Inflammatory macrophage treated with lipopolysaccharide for 1 hour (primary cell): ENCODE measurements at regions not wholly inside any gene's neighbourhood (a gene's known extent, or its start where the extent isn't known, plus 50 kb on each side); places are given as distances from the start of the nearest gene placed in this dataset.
"Not testable (repeated sequence)": the region's sequence is repeated elsewhere in the genome, so short reads cannot be mapped to it uniquely, and the experiment has no call there.

Source experiments
- DNase-seq, 2 donors: peaks; one replicate each; pipeline ENCODE4 v3.0.0-alpha.2; 2020 to 2022

- no peak for DNase-seq
Observed at GRCh38 chr4:141464366-141464765, 172.0 kb upstream of the IL15 start.

GRCh38 chr4:141465171-141465570 lies 171.2 kb upstream of the IL15 start:
- DNase-seq = no peak

GRCh38 chr4:141467225-141467624 lies 169.2 kb upstream of the IL15 start:
- DNase-seq = no peak

DNA sequence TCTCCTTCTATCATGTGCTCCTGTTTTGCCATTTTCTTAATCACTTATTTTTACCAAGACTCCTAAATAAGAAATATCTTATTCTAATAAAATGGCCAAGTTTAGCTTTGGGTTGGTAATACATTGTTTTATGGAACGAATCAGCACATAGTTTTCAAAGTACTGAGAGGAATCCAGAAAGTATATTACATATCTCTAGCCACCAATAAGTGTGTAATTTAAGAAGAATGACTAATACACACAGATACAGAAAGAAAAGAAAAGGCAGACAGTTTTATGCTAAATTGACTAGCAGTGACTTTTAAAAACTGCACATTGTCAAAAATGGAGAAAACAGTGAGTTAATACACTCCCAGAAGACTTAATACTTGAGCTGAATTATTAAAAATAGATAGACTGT lies 167.0 kb upstream of the IL15 start:
- DNase-seq = no peak

DNA sequence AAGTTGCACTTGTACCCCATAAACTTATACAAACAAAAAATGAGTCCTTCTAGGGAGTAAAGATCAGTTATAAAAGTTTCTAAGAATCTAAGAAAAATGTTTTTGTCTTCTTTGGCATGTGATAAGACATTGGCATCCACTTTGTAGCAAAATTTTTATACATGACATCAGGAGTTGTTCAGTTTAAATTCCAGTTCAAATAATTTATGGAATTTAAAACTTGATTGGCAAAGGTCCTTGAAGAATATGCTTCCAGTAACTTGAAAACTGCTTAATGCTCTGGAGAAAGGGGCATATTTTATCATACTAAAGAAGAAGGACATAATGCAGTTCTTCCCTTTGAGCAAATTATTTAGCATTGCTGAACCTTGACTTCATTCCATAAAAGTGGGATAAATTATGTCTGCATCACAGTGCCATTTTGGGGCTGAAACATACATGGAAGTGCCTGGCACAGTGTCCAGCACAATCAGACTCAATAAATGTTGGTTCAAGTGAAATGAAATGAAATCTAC lies 163.3 kb upstream of the IL15 start:
- no peak for DNase-seq

GRCh38 chr4:141473952-141474351 lies 162.4 kb upstream of the IL15 start:
- DNase-seq = no peak

DNA sequence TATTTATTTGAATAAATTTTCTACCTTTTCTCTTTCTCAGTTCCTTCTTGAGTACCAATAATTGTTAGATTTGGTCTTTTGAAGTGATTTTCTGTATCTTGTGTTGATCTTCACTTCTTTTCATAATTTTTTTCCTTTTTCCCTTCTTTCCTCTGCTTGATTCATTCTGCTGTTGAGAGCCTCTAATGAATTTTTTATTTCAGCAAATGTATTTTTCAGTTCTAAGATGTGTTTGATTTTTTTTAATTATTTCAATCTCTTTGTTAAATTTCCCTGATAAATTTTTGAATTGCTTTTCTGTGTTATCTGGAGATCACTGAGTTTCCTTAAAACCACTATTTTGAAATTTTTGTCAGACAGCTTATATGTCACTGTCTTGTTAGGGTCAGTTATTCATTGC lies 155.4 kb upstream of the IL15 start:
- no peak for DNase-seq

GRCh38 chr4:141484298-141484697 lies 152.1 kb upstream of the IL15 start:
- not testable (repeated sequence) for DNase-seq

- DNase-seq = no peak
Observed at GRCh38 chr4:141486375-141486997, 149.9 kb upstream of the IL15 start.

DNA sequence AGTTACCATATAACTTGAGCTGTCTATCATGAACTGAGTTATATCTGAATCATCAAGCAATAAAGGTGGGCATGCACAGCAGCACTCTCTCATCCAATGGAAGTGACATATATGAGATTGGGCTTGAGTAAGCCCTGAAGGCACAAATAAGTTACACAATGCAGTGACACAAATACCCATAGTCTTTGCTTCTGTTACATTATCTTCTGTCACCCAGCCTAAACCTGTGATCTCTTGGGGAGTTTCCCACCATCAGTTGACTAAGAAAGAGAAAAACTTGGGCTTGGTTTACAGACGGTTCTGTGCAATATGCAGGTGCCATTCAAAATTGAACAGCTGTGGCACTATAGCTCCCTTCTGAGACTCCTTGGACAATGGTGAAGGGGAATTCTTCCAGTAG lies 138.8 kb upstream of the IL15 start:
- DNase-seq = peak in 1 of 2 donors; percentile 1

DNA sequence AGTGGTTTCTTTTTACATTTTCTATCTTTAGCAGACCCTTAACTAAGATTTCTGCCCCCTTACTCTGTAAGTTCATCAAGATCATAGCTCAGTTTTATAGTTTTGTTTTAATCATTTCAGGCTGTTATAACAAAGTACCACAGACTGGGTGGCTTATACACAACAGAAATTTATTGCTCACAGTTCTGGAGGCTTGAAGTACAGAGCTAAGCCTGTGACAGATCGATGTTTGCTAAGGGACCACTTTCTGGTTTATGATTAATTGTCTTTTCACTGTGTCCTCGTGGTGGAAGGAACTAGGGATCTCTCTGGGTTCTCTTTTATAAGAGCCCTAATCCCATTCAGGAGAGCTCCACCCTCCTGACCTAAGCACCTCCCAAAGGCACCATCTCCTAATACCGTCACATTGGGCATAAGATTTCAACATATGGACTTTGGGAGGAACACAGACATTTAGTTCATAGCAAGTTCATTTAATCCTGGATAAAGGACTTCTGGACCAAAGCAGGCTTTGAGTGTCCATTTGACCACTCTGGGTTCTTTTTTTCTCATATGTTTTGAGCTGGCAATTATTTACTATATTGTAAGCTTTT lies 137.0 kb upstream of the IL15 start:
- no peak for DNase-seq

DNA sequence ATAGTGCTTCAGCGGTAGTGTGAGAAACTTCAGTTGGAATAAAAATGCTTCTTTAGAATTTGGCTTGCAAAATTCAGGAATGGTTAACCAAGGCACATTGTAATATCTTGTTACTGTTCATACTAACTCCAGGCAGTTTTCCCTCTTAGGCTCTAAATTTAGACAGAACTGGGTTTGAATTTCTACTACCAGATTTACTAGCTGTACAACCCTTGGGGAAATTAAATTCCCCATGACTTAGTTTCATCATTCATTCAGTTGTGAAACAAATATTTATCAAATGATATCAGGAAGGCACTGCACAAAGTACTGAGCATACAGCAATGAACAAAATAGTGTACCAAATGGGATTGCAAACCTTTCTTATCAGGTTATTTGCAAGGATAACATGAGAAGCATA lies 135.0 kb upstream of the IL15 start:
- DNase-seq = no peak

DNA sequence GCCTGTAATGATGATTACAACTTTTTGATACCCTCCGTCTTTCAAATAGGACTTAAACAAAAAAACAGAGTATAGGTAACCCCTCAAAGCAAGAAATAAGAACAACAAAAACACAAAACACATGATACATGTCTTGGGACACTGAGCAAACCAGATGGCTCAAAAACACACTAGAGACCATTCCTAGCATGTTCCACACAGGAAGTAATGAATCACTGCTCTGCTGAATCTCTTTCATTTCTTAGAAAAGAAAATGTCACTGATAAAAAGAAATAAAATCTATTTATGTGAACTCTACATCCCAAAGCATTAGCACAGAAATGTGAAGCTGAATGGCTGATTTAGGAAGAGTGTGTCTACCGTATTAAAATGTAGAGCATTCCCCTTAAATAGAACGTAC lies 134.5 kb upstream of the IL15 start:
- DNase-seq = no peak

GRCh38 chr4:141502755-141503154 lies 133.6 kb upstream of the IL15 start:
- no peak for DNase-seq

DNA sequence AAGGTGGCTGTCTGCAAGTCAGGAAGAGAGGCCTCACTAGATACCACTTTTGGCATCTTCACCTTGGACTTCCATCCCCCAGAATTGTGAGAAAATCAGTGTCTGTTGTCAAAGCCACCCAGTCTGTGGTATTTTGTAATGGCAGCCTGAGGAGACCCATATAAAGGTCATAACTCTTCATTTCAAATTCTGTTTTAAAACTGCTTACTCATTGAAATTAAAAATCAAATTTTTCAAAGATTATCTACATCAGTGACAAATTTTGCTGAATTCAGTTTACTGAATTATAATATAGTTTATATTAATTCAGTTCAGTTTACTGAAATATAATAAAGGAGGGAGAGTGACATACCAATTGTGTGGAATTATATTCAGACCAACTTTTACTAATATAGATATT lies 133.1 kb upstream of the IL15 start:
- no peak for DNase-seq

- no peak for DNase-seq
Observed at GRCh38 chr4:141511055-141511454, 125.3 kb upstream of the IL15 start.

- DNase-seq = no peak
Observed at GRCh38 chr4:141513866-141514265, 122.5 kb upstream of the IL15 start.

DNA sequence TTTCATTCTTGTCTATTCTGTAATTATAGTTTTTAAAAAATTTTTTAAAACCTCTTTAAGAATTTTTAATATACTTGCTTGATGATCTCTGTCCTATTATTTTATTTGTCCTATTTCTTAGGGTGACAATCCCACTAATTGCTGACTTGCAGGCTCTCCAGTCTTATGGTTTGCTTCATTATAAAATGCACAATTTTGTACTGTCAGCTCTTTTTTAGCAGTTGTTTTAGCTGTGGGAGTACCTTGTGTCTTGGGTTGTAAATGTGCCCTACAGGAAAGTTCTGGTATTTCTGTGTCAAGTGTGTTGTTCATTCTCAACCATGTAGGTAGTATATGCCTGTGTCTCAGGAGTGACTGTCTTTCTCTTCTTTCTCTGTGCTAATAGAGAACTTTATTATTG lies 118.2 kb upstream of the IL15 start:
- DNase-seq = no peak

DNA sequence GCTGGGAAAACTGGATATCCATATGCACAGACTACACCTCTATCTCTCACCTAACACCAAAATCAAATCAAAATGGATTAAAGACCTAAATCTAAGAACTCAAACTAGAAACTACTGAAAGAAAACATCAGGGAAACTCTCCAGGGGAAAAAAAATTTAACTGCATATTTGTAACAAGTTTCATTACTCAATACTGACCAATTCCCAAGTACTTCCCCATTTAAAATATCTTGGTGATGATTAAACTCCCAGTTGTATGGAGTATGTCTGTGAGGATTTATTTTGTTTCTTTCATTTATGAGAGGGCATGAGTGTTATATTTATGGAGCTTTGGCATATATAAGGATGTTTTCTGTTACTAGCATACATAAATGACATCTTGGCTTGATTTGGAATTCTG lies 112.3 kb upstream of the IL15 start:
- peak; percentile 30 to 42 for DNase-seq

DNA sequence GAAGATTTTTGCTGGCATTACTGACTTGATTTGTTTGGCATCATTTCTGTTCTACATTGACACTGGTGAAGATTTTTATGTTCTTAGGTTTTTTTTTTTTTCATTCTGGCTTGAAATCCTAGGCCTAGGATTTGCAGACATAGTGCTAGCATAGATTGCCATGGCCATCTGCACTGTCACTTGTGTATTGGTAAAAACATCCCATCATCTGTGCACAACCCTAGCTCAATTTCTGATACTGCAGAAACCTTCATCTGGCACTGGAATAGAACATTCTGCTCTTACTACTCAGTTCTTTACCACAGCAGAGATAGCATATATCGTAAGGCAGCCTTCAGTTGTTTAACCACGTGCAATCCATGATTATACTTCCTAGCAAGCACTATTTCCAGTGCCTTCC lies 111.5 kb upstream of the IL15 start:
- no peak for DNase-seq

DNA sequence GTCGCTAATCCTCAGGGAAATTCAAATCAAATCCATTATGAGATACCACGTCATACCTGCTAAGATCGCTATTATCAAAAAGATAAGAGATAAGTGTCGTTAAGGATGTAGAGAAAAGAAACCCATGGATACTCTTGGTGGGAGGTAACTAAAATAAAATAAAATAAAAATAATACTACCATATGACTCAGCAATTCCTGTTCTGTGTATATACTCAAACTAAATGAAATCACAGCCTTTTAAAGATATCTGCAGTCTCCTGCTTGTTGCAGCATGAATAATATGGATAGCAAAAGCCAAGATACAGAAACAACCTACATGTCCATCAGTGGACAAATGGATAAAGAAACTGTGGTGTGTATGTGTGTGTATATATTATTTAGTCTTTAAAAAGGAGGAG lies 105.8 kb upstream of the IL15 start:
- no peak for DNase-seq

DNA sequence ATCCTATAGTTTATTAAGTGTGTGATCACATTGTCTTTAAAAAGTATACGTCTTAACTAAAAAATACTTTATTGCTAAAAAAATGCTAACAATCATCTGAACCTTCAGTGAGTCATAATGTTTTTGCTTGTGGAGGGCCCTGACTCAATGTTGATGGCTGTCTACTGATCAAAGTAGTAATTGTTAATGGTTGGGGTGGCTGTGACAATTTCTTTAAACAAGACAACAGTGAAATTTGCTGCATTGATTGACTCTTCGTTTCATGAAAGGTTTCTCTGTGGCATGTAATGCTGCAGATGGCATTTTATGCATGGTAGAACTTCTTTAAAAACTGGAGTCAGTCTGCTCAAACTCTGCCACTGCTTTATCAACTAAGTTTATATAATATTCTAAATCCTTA lies 101.4 kb upstream of the IL15 start:
- DNase-seq = no peak

DNA sequence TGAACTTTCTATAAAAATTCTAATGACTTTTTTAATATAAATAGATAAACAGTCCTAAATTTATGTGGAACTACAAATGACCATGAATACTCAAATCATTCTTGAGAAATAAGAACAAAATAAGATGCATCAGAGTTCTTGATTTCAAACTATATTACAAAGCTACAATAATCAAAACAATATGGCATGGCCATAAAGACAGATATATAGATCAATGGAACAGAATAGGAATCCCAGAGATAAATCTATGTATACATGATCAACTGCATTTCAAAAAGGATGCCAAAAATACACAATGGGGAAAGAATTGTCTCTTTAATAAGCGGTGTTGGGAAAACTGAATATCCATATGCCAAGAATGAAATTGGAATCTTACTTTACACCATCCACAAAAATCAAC lies 98.4 kb upstream of the IL15 start:
- DNase-seq = no peak

GRCh38 chr4:141540643-141541042 lies 95.7 kb upstream of the IL15 start:
- DNase-seq = no peak

DNA sequence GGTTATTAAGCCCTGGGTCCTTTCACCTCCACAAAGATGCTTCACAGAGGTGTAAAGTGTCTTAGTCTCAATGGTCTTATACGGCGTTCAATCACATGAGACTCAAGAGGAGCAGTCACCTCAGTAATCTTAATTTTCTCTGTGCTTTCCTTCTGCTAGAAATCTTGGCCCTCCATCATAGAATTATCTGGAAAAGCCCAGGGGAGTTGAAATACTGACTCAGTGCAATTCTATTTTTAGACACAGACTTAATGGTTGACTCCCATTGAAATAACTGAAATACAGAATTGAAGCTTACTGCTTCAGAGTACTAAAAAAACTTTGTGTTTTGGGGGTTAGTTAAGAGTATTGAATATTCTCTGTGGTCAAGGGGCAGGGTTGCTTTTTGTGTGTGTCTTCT lies 94.5 kb upstream of the IL15 start:
- DNase-seq = no peak
